HG03457 (cell line): ENCODE measurements at regions not wholly inside any gene's neighbourhood (a gene's known extent, or its start where the extent isn't known, plus 50 kb on each side); places are given as distances from the start of the nearest gene placed in this dataset.

ENCODE experiments used
- ATAC-seq: cut with Tn5 transposase; IDR thresholded peaks from one replicate; pipeline ENCODE4 v1.9.1; 2021; ENCODE audit warnings: moderate number of reproducible peaks; ENCODE audit not compliant: unreplicated experiment

DNA sequence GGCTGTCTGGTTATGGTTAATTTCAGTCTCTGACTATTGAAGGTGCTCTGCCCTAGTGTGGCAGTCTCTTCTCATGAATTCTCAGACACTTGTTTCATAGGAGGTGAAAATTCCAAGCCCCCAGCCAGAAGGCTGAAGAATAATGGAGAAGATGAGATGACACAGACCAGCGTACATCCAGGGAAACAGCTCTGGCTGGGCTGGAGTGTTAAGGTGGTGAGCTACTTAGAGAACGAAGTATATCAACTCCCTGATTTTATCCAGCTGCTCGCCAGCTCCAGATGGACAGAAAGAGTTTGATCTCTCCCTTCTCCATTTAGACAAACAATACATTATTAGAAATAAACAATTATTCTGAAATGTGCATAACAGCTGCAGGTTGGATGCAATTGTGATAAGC lies 494.5 kb upstream of the RGMA start:
- no peak for ATAC-seq

DNA sequence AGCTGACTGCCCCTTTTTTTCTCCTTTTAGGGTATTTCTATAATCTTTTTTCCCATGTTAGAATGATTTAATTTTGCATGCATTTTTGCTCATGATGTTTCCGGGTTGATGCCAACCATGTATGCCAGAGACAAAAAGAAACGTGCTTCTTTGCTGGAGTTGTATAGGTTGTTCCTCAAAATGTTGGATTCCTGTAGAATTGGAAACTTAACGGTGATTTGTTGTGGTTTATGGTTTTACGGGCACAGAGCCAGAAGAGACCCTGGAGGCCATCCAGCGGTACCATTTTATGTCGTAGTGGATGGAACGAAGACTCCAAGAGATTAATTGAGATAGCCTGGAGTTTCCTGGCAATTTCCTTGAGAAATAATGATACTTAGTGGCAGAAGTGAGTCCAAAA lies 481.5 kb upstream of the RGMA start:
- ATAC-seq = no peak

- no peak for ATAC-seq
These were observed 477.8 kb upstream of the RGMA start for GRCh38 chr15:93566762-93567161.

DNA sequence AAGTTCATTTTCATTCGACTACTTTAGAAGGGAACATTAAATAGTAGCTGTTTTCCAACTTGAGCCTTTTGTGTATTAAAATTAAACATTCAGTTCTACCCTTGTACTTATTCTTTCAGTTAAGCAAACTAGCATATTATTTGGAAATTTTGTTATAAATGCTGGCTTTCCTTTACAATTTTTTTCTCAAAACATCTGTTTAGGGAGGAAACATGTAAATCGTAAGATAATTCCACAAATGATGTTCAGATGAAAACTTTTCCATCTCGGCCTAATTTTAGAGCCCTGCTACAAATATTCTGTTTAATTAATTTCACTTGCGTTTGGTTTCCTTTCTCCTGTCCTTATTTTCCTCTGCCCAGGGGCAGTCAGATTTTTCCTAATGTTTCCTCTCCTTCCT lies 476.2 kb upstream of the RGMA start:
- ATAC-seq = no peak

DNA sequence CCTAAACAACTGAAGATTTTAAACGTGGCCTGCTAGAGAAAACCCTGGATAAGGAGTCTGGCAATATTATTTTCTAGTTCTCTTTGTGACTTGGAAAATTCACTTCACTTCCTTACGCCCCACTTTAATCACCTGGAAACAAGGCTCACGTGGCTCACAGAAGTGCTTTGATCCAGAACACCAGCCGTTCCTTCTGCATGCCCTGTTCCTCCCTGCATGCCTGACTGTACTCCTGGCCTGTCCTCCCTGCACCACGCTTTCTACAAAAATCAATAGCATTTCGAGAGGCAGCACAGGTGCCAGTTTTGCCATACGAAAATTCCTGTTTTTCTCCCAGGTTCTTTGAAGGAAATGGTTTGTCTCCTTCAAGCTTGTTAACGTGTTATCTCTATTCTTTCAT lies 474.2 kb upstream of the RGMA start:
- ATAC-seq = no peak

- no peak for ATAC-seq
These were observed 473.5 kb upstream of the RGMA start for GRCh38 chr15:93562395-93563123.

DNA sequence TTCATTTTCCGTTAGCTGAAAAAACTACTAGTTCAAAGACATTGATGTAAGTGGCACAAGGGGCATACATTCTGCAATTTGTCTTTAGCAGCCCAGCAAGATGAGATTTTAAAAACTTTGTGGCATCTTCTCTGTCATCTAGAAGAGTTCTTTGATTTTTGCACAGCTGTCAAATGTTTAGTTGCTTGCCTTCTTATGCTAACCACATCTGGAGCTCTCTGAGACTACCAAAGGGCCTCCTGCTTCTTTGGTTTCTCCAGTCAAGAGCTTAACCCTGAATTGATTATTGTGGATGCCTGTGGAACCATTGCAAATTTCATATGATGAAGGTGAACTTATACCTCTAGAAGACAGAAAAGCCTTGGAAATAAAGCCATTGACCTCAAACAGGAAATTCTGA lies 468.7 kb upstream of the RGMA start:
- no peak for ATAC-seq

- no peak for ATAC-seq
These were observed 464.3 kb upstream of the RGMA start for GRCh38 chr15:93553167-93553935.

DNA sequence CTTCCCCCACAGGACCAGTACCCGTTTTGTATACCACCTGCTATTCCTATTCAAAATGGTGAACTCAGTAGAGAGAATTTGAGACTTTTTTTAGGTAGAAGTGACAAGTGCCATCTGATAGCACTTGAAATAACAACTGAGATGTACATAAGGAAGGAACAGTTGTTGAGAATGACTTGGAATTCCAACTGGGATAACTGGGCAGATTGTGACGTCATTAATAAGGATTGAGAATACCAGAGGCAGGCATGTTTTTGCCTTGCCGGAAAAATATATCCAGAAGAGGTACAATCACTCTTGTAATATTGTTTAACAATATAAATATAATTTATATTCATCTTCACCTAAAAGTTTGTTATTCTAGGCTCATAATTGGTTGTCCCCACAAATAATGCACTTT lies 454.1 kb upstream of the RGMA start:
- ATAC-seq = no peak

GRCh38 chr15:93527374-93528050 lies 438.5 kb upstream of the RGMA start:
- ATAC-seq = no peak

DNA sequence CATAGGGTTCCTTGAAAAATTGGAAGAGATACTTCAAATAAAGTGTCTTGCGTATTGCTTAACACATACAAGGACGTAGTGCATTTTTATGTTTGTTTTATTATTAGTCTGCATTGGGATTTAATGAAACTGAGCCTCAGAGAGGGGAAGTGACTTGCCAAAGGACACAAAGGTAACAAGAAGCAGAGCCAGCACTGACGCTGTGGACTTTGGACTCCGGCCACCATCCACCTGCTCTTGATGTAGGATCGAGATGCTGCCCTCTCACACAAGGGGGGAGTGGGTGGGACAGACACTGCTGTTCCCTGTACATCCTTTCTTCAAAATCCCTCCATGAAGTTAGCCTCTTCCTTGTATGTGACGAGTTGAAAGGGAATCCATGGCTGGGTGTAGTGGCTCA lies 435.4 kb upstream of the RGMA start:
- ATAC-seq = no peak

DNA sequence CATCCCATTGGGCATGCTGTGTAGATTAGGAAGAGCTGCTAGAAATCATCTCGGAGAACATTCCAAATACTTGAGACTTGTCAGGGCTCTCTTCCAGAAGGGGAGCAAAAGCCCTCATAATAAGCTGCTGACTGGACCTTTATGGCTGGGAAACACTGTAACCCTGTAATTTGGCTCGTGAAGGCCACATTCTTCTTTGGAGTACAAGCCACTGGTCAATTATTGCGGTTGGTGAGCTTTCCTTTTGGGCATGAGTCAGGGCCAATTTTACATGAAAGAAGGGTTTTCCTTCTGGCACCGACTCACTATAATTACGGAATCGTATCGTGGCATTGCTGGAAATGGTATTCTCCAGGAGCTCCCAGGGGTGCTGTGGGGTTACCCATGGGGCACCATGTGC lies 434.5 kb upstream of the RGMA start:
- no peak for ATAC-seq

- no peak for ATAC-seq
These were observed 431.2 kb upstream of the RGMA start for GRCh38 chr15:93520206-93520605.

- no peak for ATAC-seq
These were observed 430.6 kb upstream of the RGMA start for GRCh38 chr15:93519599-93519998.

GRCh38 chr15:93517176-93517575 lies 428.2 kb upstream of the RGMA start:
- no peak for ATAC-seq

DNA sequence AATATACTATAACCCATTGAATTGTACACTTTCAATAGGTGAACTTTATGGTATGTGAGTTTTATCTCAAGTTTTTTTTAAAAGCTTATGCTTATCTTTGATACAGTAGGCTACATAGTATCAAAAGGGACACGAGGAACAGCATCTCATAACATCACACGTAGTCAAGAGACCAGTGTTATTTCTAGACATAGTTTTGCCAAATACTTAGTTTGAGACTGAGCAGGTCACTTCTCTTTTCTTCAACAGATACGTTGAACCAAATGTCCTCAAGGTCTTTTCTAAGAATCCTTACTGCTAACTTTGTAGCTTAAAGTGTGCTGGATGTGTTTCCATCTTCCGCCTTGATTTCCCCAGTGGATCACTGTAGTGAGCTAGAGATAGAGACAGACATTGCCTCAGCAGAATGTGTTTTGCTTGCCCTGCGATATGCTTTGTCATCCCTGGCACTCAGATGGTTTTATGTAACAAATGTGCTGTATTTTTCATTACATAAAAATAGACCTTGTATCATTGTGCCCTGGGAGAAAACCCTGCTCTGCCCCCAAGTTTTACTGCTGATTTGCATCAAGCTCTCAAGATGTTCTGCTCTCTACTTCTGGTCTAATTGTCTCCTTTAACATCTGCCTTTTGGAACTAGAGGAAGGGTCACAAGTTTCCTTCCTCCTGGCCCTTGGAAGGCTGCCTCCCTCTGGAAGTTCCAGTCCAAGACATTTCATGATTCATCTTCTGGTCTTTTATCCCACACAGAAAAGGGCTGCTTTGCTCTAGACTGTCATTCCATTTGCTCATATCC lies 426.4 kb upstream of the RGMA start:
- ATAC-seq = no peak

DNA sequence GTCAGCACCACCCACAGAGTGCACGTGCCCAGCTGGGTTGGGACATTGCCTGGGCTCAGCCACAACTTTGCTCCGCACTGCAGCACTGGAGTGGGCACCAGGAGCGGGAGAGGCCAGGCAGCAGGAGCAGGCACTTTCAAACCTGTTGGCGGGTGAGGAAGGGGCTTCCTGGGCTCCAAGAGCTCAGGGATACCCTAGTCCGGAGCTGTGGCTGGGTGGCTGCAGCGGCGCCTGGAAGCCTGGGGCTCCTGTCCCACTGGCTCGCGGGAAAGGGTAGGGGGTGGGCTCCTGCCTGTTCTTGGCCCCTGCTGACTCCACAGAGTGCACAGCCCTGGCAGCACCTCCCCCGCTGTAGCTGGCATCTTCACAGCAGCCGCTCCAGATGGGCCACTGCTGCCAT lies 417.6 kb upstream of the RGMA start:
- ATAC-seq = no peak

GRCh38 chr15:93505506-93505905 lies 416.5 kb upstream of the RGMA start:
- no peak for ATAC-seq

GRCh38 chr15:93501946-93502345 lies 412.9 kb upstream of the RGMA start:
- ATAC-seq = no peak

DNA sequence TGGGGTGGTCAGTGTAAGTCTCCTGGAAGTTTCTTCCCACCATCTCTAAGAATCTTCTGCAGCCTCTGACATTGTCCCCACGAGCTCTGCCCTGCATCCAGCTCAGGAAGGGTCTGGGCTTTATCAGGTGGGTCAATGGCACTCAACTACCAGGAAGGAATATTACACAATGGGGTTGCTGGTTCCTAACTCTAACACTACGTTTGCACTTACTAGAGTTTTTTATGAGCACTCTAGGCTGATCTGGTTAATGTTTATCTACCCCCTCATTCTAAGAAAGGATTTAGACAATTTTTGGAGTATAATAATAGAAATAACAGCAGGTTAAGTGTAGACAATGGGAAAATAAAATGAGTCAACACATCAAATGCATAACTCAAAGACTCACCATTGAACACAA lies 411.1 kb upstream of the RGMA start:
- no peak for ATAC-seq

DNA sequence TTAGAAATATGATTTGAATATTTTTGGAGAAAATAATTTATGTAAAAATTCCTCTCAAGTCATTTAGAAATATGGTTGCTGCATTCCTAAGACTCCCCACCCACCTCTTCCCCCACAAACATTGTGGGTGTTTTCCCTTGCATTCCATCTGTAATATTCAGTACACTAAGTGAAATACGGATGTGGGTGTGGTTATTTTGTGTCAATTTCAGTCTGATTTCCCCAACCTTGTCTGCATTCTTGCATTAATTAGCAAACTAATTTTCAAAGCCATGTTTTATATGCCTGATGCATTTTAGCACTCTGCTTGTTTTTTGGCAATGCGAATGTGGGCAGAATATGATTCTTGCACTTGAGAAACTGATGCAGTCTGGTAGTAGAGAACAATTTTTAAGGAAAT lies 408.3 kb upstream of the RGMA start:
- ATAC-seq = no peak
